Right hindlimb (tissue), 1 donor: ENCODE measurements at regions not wholly inside any gene's neighbourhood (a gene's known extent, or its start where the extent isn't known, plus 50 kb on each side); places are given as distances from the start of the nearest gene placed in this dataset.
"Not testable (repeated sequence)": the region's sequence is repeated elsewhere in the genome, so short reads cannot be mapped to it uniquely, and the experiment has no call there.

ENCODE experiments used
- DNase-seq: peaks from one replicate; pipeline ENCODE4 v3.0.0-alpha.2; 2018

- DNase-seq = no peak
These were observed 1493.5 kb upstream of the DEFB115 start for GRCh38 chr20:29763821-29764511.

- DNase-seq = not testable (repeated sequence)
These were observed 1492.4 kb upstream of the DEFB115 start for GRCh38 chr20:29764922-29765610.

DNA sequence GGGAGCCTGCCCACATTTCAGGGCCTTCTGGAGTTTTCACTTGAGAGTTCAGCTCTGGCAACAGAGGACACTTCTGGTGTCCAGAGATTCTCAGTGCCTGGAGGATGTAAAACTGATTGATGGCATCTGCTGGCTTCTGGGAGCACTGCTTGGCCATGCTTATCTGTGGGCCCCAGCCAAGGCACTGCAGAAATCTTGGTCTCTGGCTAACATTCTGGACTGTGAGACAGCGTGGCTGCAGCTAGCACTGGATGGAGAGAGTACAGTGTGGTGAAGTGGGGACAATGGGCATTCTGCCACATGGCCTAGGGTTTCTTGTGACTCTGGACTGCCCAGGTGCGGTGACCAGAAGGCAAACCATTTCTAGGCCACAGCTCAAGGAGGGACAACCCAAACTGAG is 1479.4 kb upstream of the DEFB115 start:
- DNase-seq = not testable (repeated sequence)

- not testable (repeated sequence) for DNase-seq
These were observed 1476.2 kb upstream of the DEFB115 start for GRCh38 chr20:29781217-29781616.

- not testable (repeated sequence) for DNase-seq
These were observed 1475.6 kb upstream of the DEFB115 start for GRCh38 chr20:29781891-29782290.

GRCh38 chr20:29787456-29787855 is 1470.0 kb upstream of the DEFB115 start:
- not testable (repeated sequence) for DNase-seq

DNA sequence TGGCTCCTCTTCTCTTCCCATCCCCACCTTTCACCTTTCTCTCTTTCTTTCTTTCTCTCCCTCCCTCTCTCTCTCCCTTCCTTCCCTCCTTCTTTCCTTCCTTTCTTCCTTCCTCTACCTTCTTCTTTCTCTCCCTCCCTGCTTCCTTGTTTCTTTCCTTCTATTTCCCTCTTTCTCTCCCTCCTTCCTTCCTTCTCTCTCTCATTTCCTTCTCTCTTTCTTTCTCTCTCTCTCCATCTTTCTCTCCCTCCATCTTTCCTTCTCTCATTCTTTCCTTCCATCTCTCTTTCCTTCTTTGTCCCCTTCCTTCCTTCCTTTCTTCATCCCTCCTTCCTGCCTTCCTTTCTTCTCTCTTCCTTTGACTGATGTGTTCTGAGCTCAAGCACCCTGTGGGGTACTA is 1467.0 kb upstream of the DEFB115 start:
- no peak for DNase-seq

DNA sequence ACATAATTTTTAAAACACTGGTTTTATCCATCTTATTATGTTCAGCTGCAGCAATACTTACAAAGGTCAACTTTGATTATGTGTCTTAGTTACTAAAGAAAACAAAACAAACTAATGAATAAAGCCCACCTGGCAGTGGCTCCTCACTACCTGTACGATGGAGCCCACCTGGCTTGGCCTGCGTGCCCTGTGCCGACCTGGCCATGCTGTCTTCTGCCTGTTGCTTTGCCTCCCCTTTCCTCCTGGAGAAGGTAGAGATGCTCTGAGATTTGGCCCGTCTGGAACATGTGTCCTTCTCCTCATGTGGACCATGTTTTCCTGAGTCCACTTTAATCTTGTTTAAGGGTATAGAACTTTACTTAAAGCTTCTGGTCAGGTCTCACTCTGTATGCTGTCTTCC is 1426.0 kb upstream of the DEFB115 start:
- DNase-seq = not testable (repeated sequence)

- DNase-seq = not testable (repeated sequence)
These were observed 1389.5 kb upstream of the DEFB115 start for GRCh38 chr20:29868014-29868413.

DNA sequence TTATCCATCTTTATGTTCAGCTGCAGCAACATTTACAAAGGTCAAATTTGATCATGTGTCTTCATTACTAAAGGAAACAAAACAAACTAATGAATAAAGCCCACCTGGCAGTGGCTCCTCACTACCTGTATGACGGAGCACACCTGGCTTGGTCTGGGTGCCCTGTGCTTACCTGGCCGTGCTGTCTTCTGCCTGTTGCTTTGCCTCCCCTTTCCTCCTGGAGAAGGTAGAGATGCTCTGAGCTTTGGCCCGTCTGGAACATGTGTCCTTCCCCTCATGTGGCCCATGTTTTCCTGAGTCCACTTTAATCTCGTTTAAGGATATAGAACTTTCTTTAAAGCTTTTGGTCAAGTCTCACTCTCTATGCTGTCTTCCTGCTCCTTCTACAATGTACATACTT is 1388.8 kb upstream of the DEFB115 start:
- DNase-seq = not testable (repeated sequence)

GRCh38 chr20:29871816-29872215 is 1385.6 kb upstream of the DEFB115 start:
- not testable (repeated sequence) for DNase-seq

GRCh38 chr20:29873946-29874345 is 1383.5 kb upstream of the DEFB115 start:
- DNase-seq = peak; percentile 23

DNA sequence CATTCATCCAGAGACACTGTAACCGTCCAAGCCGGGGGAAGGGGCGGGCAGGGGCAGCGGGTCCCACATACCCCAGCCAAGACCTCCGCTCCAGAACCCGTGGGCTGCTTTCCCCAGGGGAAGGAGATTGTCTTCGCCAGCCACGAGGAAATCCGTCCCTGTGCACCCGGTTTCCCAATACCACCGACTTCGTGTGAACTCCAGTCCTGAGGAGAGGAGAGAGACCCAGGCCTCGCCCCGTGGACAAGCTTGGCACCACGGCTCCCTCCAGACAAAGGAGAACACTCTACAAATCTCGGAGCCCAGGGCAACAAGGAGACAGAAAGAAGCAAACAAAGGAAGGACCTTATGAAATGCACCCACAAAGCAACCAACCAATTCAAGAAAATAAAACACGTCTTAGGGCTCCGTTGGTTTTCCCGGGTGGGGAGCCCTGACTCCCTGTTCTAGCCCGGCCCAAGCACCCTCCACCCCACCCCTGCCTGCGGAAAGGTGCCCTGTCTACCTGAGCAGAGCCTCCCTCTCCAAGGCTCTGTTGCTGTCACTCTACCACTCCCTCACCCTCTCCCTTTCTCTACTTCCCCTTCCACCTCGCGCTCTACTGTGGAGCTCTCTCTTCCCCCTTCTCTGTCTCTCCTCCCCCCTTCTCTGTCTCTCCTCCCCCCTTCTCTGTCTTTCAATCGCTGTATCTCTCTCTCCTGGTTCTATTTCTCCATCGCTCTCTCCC is 1382.8 kb upstream of the DEFB115 start:
- no peak for DNase-seq

- DNase-seq = not testable (repeated sequence)
These were observed 1382.0 kb upstream of the DEFB115 start for GRCh38 chr20:29875321-29876083.

DNA sequence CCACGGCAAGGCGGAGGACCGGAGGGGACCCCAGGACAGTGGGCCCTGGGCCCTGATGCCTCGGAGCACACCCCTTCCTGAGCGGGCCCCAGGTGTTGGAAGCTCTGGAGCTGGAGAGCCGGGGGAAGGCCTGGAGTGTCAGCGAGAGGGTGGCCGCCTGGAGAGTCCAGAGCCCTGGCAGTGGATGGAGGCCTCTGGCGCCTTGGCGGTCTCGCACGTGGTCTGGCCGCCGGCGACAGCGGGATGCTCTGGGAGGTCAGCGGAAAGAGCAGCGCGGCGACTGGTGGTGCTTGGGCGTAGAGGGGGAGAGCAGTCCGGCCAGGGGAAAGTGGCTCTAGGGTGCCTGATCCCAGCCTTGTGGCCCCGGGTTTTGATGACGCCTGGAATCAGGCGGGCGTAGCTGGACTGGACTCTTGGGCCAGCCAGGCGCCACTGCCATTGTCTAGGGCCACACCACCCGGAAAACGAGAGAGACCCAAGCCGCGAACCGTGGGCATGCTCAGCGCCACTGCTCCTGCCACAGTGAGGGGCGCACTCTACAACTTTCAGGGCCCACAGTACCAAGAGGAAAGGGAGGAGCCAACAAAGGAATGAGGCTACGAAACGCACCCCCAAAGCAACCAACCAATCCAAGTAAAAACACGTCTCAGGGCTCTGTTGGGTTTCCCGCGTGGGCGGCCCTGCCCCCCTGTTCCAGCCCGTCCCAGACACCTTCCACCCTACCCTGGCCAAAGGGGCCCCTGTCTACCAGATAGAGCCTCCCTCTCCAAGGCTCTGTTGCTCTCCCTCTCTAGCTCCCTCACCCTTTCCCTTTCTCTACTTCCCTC is 1381.2 kb upstream of the DEFB115 start:
- DNase-seq = not testable (repeated sequence)

- no peak for DNase-seq
These were observed 1380.6 kb upstream of the DEFB115 start for GRCh38 chr20:29876911-29877285.

- DNase-seq = not testable (repeated sequence)
These were observed 1379.8 kb upstream of the DEFB115 start for GRCh38 chr20:29877411-29878280.

DNA sequence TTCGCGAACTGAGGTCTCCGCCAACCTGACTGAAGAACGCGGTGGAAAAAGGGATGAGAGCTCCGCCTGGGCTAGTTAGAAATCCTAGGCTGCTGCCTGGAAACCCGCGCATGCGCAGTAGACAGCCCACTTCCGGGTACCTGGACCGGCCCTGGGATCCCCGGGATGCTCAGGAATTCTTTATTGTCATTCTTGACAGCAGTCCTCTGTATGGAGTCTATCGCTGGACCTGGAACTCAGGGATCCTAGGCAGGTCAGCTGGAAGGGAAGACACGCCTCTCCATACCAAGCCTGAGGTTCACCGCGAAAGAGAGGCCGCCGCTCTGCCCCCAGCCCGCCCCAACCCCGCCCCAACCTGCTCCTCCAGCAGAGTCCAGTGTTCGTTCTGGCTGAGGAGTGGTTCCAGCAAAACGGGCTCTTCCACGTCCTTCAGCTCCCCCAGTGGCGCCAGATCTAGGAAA is 1379.2 kb upstream of the DEFB115 start:
- no peak for DNase-seq

DNA sequence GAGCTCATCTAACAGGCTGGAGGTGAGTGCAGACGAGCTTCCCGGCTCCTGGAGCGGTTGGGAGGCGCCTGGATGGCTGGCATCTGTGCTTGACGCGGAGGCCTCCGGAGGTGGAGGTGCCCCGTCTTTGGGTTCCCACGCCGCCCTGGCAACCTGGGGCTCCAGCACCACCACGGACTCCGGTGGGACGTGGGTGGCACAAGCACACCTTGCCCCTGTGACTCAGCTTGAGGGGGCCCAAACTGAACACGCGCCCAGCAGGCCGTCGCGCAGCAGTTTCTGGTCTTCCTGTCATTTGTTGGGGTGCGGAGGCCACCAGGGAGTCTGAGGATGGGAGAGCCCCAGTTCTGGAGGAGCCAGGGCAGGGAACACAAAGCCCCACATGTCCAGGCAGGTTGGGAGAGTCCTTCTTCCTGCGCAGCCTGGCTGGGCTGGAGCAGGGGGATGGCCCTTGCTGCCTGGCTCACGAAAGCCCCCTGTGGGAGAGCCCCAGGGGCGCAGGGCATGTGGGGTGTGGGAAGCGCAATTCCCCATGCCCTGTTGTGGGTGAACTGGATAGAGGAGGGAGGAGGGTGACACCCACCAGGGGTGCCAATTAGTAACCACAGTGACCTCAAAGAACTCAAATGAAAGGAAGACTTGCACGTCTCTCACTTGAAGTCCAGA is 1378.6 kb upstream of the DEFB115 start:
- DNase-seq = no peak

- DNase-seq = not testable (repeated sequence)
These were observed 1376.4 kb upstream of the DEFB115 start for GRCh38 chr20:29881107-29881506.
